GM21423 (cell line): ENCODE measurements at regions not wholly inside any gene's neighbourhood (a gene's known extent, or its start where the extent isn't known, plus 50 kb on each side); places are given as distances from the start of the nearest gene placed in this dataset.
"Not testable (repeated sequence)": the region's sequence is repeated elsewhere in the genome, so short reads cannot be mapped to it uniquely, and the experiment has no call there.

ENCODE experiments used
- ATAC-seq: cut with Tn5 transposase; IDR thresholded peaks from one replicate; pipeline ENCODE4 v1.9.1; 2021; ENCODE audit warnings: mild to moderate bottlenecking, moderate library complexity; ENCODE audit not compliant: unreplicated experiment

GRCh38 chr2:23028106-23028505, 356.9 kb upstream of the KLHL29 start:
- ATAC-seq: no peak

- ATAC-seq: no peak
Observed at GRCh38 chr2:23029111-23029510, 355.9 kb upstream of the KLHL29 start.

- no peak for ATAC-seq
Observed at GRCh38 chr2:23029951-23030350, 355.0 kb upstream of the KLHL29 start.

GRCh38 chr2:23034996-23035395, 350.0 kb upstream of the KLHL29 start:
- no peak for ATAC-seq

GRCh38 chr2:23036629-23037028, 348.4 kb upstream of the KLHL29 start:
- no peak for ATAC-seq

GRCh38 chr2:23037596-23037995, 347.4 kb upstream of the KLHL29 start:
- ATAC-seq: no peak

GRCh38 chr2:23041443-23041842, 343.5 kb upstream of the KLHL29 start:
- no peak for ATAC-seq

- ATAC-seq: no peak
Observed at GRCh38 chr2:23042216-23042906, 342.6 kb upstream of the KLHL29 start.

- no peak for ATAC-seq
Observed at GRCh38 chr2:23050388-23050787, 334.6 kb upstream of the KLHL29 start.

- ATAC-seq: no peak
Observed at GRCh38 chr2:23053601-23054000, 331.4 kb upstream of the KLHL29 start.

- ATAC-seq: no peak
Observed at GRCh38 chr2:23055251-23055650, 329.7 kb upstream of the KLHL29 start.

- ATAC-seq: not testable (repeated sequence)
Observed at GRCh38 chr2:23056846-23057245, 328.1 kb upstream of the KLHL29 start.

- ATAC-seq: no peak
Observed at GRCh38 chr2:23058435-23058834, 326.5 kb upstream of the KLHL29 start.

GRCh38 chr2:23065210-23065609, 319.8 kb upstream of the KLHL29 start:
- no peak for ATAC-seq

- no peak for ATAC-seq
Observed at GRCh38 chr2:23065936-23066335, 319.0 kb upstream of the KLHL29 start.

- no peak for ATAC-seq
Observed at GRCh38 chr2:23066686-23067085, 318.3 kb upstream of the KLHL29 start.

GRCh38 chr2:23069156-23069555, 315.8 kb upstream of the KLHL29 start:
- ATAC-seq: no peak

- no peak for ATAC-seq
Observed at GRCh38 chr2:23069923-23070322, 315.1 kb upstream of the KLHL29 start.

- no peak for ATAC-seq
Observed at GRCh38 chr2:23073056-23073455, 311.9 kb upstream of the KLHL29 start.

GRCh38 chr2:23073671-23074070, 311.3 kb upstream of the KLHL29 start:
- ATAC-seq: no peak

- no peak for ATAC-seq
Observed at GRCh38 chr2:23077596-23077995, 307.4 kb upstream of the KLHL29 start.

- ATAC-seq: no peak
Observed at GRCh38 chr2:23078784-23079434, 306.1 kb upstream of the KLHL29 start.

GRCh38 chr2:23083966-23084365, 301.0 kb upstream of the KLHL29 start:
- ATAC-seq: no peak
